HCT116 (cell line): ENCODE measurements at regions not wholly inside any gene's neighbourhood (a gene's known extent, or its start where the extent isn't known, plus 50 kb on each side); places are given as distances from the start of the nearest gene placed in this dataset.

ENCODE experiments used
- ATAC-seq: fragments of 200-7000 bp; cut with Tn5 transposase; 2 replicates; pipeline ENCODE4 v1.9.1; 2020; ENCODE audit warnings: mild to moderate bottlenecking, moderate library complexity
- BruUV-seq: library from RNA; stranded (reverse); fragments of 400-500 nt; replicated peaks from 2 replicates; lab custom pipeline; 2021; lab: Mats Ljungman, UMichigan
- CTCF ChIA-PET: fragments of 300-600 bp; sonication (Branson Sonifier 250); formaldehyde crosslinking; loops from one replicate; lab custom pipeline; 2021; ENCODE audit warnings: antibody characterized with exemption; lab: Charles Lee
- POLR2A ChIA-PET: fragments of 300-600, 350-600 bp; sonication (Branson Sonifier 250); formaldehyde crosslinking; loops from one replicate; lab custom pipeline; 2021; ENCODE audit warnings: antibody characterized with exemption; lab: Charles Lee
- RAD21 ChIA-PET, 2 experiments: fragments of 300-600 bp; sonication (Branson Sonifier 250); formaldehyde crosslinking; loops; one replicate each; lab custom pipeline; 2023; ENCODE audit warnings: low total read pairs in 2 of 2; ENCODE audit not compliant: uncharacterized antibody in 2 of 2, unreplicated experiment in 2 of 2, low non-redundant PET in 1 of 2; lab: Charles Lee
- DNase-seq: peaks from one replicate; pipeline ENCODE4 v3.0.0-alpha.2; 2010; ENCODE audit warnings: low read depth, low spot score
- H2AFZ ChIP-seq: fragments of 200-600 bp; shearing (Covaris generic), sonication (generic); 2 replicates; pipeline ENCODE4 v1.6.1; 2017; ENCODE audit warnings: low read depth, mixed run types, mixed read lengths, antibody characterized with exemption, low read length; ENCODE audit not compliant: poor library complexity, severe bottlenecking
- H3K27ac ChIP-seq: 2 replicates; pipeline ENCODE4 v1.5.1; 2012; ENCODE audit warnings: low read depth, low read length
- H3K27me3 ChIP-seq: fragments of 200-600 bp; sonication (generic); 2 replicates; pipeline ENCODE4 v1.6.1; 2016; ENCODE audit warnings: mixed run types, low read length, mixed read lengths; ENCODE audit not compliant: insufficient read depth
- H3K36me3 ChIP-seq, 2 experiments: fragments of 200-500 bp in 1 of 2; fragments of 200-600 bp in 1 of 2; sonication (Bioruptor generic) in 1 of 2; sonication (generic) in 1 of 2; 2 replicates each; pipeline versions ENCODE4 v1.5.1 to v1.6.1; 2014 to 2016; ENCODE audit warnings: low read length in 2 of 2, inconsistent platforms in 1 of 2, mixed read lengths in 1 of 2, mixed run types in 1 of 2; ENCODE audit not compliant: insufficient read depth in 2 of 2, control insufficient read depth in 1 of 2
- H3K4me1 ChIP-seq, 2 experiments: fragments of 200-600 bp in 1 of 2; sonication (generic) in 1 of 2; 2 replicates each; pipeline versions ENCODE4 v1.5.1 to v1.6.1; 2012 to 2017; ENCODE audit warnings: low read length in 2 of 2, inconsistent platforms in 1 of 2, mild to moderate bottlenecking in 1 of 2, mixed read lengths in 1 of 2, mixed run types in 1 of 2, moderate library complexity in 1 of 2; ENCODE audit not compliant: insufficient read depth in 2 of 2, control insufficient read depth in 1 of 2
- H3K4me2 ChIP-seq: fragments of 200-600 bp; sonication (generic); 2 replicates; pipeline ENCODE4 v1.6.1; 2017; ENCODE audit warnings: mixed run types, low read length, mixed read lengths
- H3K4me3 ChIP-seq, 2 experiments: fragments of 200-600 bp in 1 of 2; sonication (generic) in 1 of 2; replicated peaks in 1 of 2; 2 replicates each; pipeline ENCODE4 v1.5.1; 2011 to 2016; ENCODE audit warnings: low read length in 2 of 2, control low read depth in 1 of 2, low read depth in 1 of 2, mild to moderate bottlenecking in 1 of 2, mixed read lengths in 1 of 2, mixed run types in 1 of 2
- H3K79me2 ChIP-seq: fragments of 200-600 bp; sonication (generic); 2 replicates; pipeline ENCODE4 v1.6.1; 2017; ENCODE audit warnings: mild to moderate bottlenecking, mixed run types, low read length, moderate library complexity, mixed read lengths; ENCODE audit not compliant: insufficient read depth
- H3K9ac ChIP-seq: fragments of 200-600 bp; sonication (generic); 2 replicates; pipeline ENCODE4 v1.6.1; 2016; ENCODE audit warnings: low read length, mixed read lengths
- H3K9me2 ChIP-seq: fragments of 200-600 bp; sonication (generic), shearing (Covaris generic); 2 replicates; pipeline ENCODE4 v1.6.1; 2017; ENCODE audit warnings: mixed run types, mild to moderate bottlenecking, moderate library complexity; ENCODE audit not compliant: insufficient read depth
- H3K9me3 ChIP-seq, 2 experiments: fragments of 200-500 bp in 1 of 2; fragments of 200-600 bp in 1 of 2; sonication (Bioruptor generic) in 1 of 2; sonication (generic) in 1 of 2; 2 replicates each; pipeline ENCODE4 v1.6.1; 2014 to 2017; ENCODE audit warnings: low read length in 2 of 2, mixed read lengths in 2 of 2, inconsistent platforms in 1 of 2, low read depth in 1 of 2, mild to moderate bottlenecking in 1 of 2, mixed run types in 1 of 2, moderate library complexity in 1 of 2; ENCODE audit not compliant: control insufficient read depth in 1 of 2, insufficient read depth in 1 of 2
- H4K20me1 ChIP-seq: fragments of 200-600 bp; sonication (generic), shearing (Covaris generic); 2 replicates; pipeline ENCODE4 v1.6.1; 2017; ENCODE audit warnings: mixed run types, mild to moderate bottlenecking, moderate library complexity; ENCODE audit not compliant: insufficient read depth
- ATF3 ChIP-seq: IDR thresholded peaks from 2 replicates; pipeline ENCODE4 v1.6.1; 2012
- CBX3 ChIP-seq: IDR thresholded peaks from 2 replicates; pipeline ENCODE4 v1.6.1; 2012; ENCODE audit warnings: low read depth
- CEBPB ChIP-seq: IDR thresholded peaks from 2 replicates; pipeline ENCODE4 v1.6.1; 2012; ENCODE audit warnings: low read depth
- CTCF ChIP-seq, 3 experiments: fragments of 200-600 bp in 1 of 3; sonication (generic) in 1 of 3; IDR thresholded peaks in 2 of 3; conservative IDR thresholded peaks in 1 of 3; 2 replicates each; pipeline ENCODE4 v1.5.1; 2012 to 2017; ENCODE audit warnings: low read depth in 2 of 3, low read length in 2 of 3, antibody characterized with exemption in 1 of 3, borderline replicate concordance in 1 of 3, control low read depth in 1 of 3, mild to moderate bottlenecking in 1 of 3, mixed read lengths in 1 of 3, mixed run types in 1 of 3, moderate library complexity in 1 of 3; ENCODE audit not compliant: insufficient read depth in 1 of 3
- EGR1 ChIP-seq: IDR thresholded peaks from 2 replicates; pipeline ENCODE4 v1.6.1; 2012; ENCODE audit warnings: low read depth
- EZH2 ChIP-seq: fragments of 200-600 bp; sonication (generic); IDR thresholded peaks from 2 replicates; pipeline ENCODE4 v1.6.1; 2017; ENCODE audit warnings: antibody characterized with exemption, mixed run types
- FOSL1 ChIP-seq: IDR thresholded peaks from 2 replicates; pipeline ENCODE4 v1.6.1; 2012; ENCODE audit warnings: low read depth
- MAX ChIP-seq: IDR thresholded peaks from 2 replicates; pipeline ENCODE4 v1.6.1; 2012
- POLR2AphosphoS5 ChIP-seq: IDR thresholded peaks from 2 replicates; pipeline ENCODE4 v1.6.1; 2011; ENCODE audit warnings: mild to moderate bottlenecking, low read depth, low read length, moderate library complexity
- RAD21 ChIP-seq: IDR thresholded peaks from 2 replicates; pipeline ENCODE4 v1.6.1; 2012; ENCODE audit warnings: low read depth, mild to moderate bottlenecking
- REST ChIP-seq: IDR thresholded peaks from 2 replicates; pipeline ENCODE4 v1.6.1; 2012; ENCODE audit warnings: low read depth
- SIN3A ChIP-seq: IDR thresholded peaks from 2 replicates; pipeline ENCODE4 v1.6.1; 2012; ENCODE audit warnings: low read depth
- SP1 ChIP-seq: IDR thresholded peaks from 2 replicates; pipeline ENCODE4 v1.6.1; 2012; ENCODE audit warnings: low read depth
- YY1 ChIP-seq: IDR thresholded peaks from 2 replicates; pipeline ENCODE4 v1.6.1; 2011; ENCODE audit warnings: low read length, low read depth, moderate library complexity, mild to moderate bottlenecking; ENCODE audit not compliant: insufficient replicate concordance; ENCODE audit errors: extremely low read depth
- ZFX ChIP-seq: fragments of 450-650 bp; IDR thresholded peaks from 2 replicates; pipeline ENCODE4 v1.6.1; 2017
- intact Hi-C: fragments of 100-400 bp; cut with micrococcal nuclease; formaldehyde crosslinking; loops from 2 replicates; pipeline ENCODE4 v1.10.0; 2022

- no peak for TF ChIP-seq YY1
- TF ChIP-seq, all 23 proteins: peak for 0
These were observed 87.5 kb upstream of the MITF start (continued) for GRCh38 chr3:69651765-69652164.

- Histone ChIP-seq H3K4me1 (no peaks in the 10 kb centered on the region), H3K9me3 (no peaks in the 10 kb centered on the region), H4K20me1 (no peaks in the 10 kb centered on the region), H3K27me3 (peaks cover 4% of the 10 kb centered on the region; the same call in 1 of the 2 replicates), H3K9me2 (no peaks in the 10 kb centered on the region), H3K79me2 (no peaks in the 10 kb centered on the region), H3K27ac (no peak overlapping the region), H3K4me2 (no peak overlapping the region), H3K36me3 (no peaks in the 10 kb centered on the region), H3K9ac (no peak overlapping the region), H2AFZ (no peak overlapping the region), H3K4me3 (no peak overlapping the region)
- DNase-seq: no peak
- TF ChIP-seq CEBPB (no peak), CBX3 (no peak), POLR2AphosphoS5 (no peak), RAD21 (no peak), SP1 (no peak), ZFX (no peak), FOSL1 (no peak), MAX (no peak), EGR1 (no peak), CTCF (IDR thresholded peaks at IDR 0.05 in 2 of 3, conservative IDR thresholded peaks at IDR 0.05 in 1 of 3; ENCODE audit: borderline replicate concordance in 1 of 3, insufficient read depth in 1 of 3, low read depth in 2 of 3, low read length in 2 of 3) (no peak), REST (no peak), EZH2 (no peak), SIN3A (no peak), ATF3 (no peak)
- no TSS peak for BruUV-seq
- ATAC-seq: no peak
- intact Hi-C loops: no loop called here
- CTCF ChIA-PET: no interaction called here
- RAD21 ChIA-PET: no interaction called here
- POLR2A ChIA-PET: no interaction called here
These were observed 89.2 kb upstream of the MITF start for GRCh38 chr3:69650066-69650419.
